Testis (tissue), 2 donors: ENCODE measurements at regions not wholly inside any gene's neighbourhood (a gene's known extent, or its start where the extent isn't known, plus 50 kb on each side); places are given as distances from the start of the nearest gene placed in this dataset.

Source experiments
- DNase-seq: peaks from one replicate; pipeline ENCODE4 v3.0.0-alpha.2; 2019
- H3K27ac ChIP-seq, 2 donors: fragments of 200-600 bp; sonication (generic); one replicate each; pipeline ENCODE4 v1.5.1; 2019
- H3K27me3 ChIP-seq: fragments of 200-600 bp; sonication (generic); one replicate; pipeline ENCODE4 v1.5.1; 2019
- H3K36me3 ChIP-seq: fragments of 200-600 bp; sonication (generic); one replicate; pipeline ENCODE4 v1.5.1; 2017; ENCODE audit warnings: low read depth; ENCODE audit errors: missing control alignments
- H3K4me1 ChIP-seq: fragments of 200-600 bp; sonication (generic); one replicate; pipeline ENCODE4 v1.5.1; 2019
- H3K4me3 ChIP-seq, 2 donors: fragments of 200-600 bp; sonication (generic); one replicate each; pipeline ENCODE4 v1.5.1; 2017 to 2019
- H3K9me3 ChIP-seq: fragments of 200-600 bp; sonication (generic); one replicate; pipeline ENCODE4 v1.5.1; 2017
- CTCF ChIP-seq, 3 experiments: fragments of 450-650 bp in 2 of 3; fragments of 200-600 bp in 1 of 3; sonication (generic) in 1 of 3; IDR thresholded peaks; one replicate each; pipeline ENCODE4 v1.5.1; 2016 to 2019; ENCODE audit warnings: antibody characterized with exemption in 3 of 3, mild to moderate bottlenecking in 2 of 3, moderate library complexity in 1 of 3
- POLR2A ChIP-seq: fragments of 450-650 bp; IDR thresholded peaks from one replicate; pipeline ENCODE4 v1.6.1; 2017; ENCODE audit warnings: antibody characterized with exemption, mild to moderate bottlenecking, moderate library complexity
- WGBS, 2 donors: methylation state at CpG; one replicate each; pipeline ENCODE4 v1.1.5; 2018; 5-methylcytosine and 5-hydroxymethylcytosine counted together
- intact Hi-C: fragments of 100-400 bp; cut with DNase I; formaldehyde crosslinking; loops from one replicate; pipeline ENCODE4 v1.15.1; 2023; ENCODE audit warnings: low total_unique reads

- no peaks in the 10 kb centered on the region for H3K9me3 ChIP-seq
- WGBS, 2 donors, result 90 to 92% methylated on average over 3 of the region's 3 CpGs
- H3K4me3 ChIP-seq, result no peak overlapping the region
- no peak for TF ChIP-seq POLR2A
- TF ChIP-seq CTCF (IDR thresholded peaks at IDR 0.05), result no peak
- no peak overlapping the region for H3K27ac ChIP-seq
- DNase-seq, result no peak
- H3K36me3 ChIP-seq, result no peaks in the 10 kb centered on the region
- no peaks in the 10 kb centered on the region for H3K27me3 ChIP-seq
- H3K4me1 ChIP-seq, result no peaks in the 10 kb centered on the region
- intact Hi-C loops, result no loop called here
Measured at GRCh38 chr20:24257171-24257570, 212.3 kb upstream of the SYNDIG1 start.

GRCh38 chr20:24256307-24256706 is 213.1 kb upstream of the SYNDIG1 start:
- Histone ChIP-seq H3K4me3 (no peak overlapping the region), H3K36me3 (no peaks in the 10 kb centered on the region), H3K9me3 (no peaks in the 10 kb centered on the region), H3K4me1 (no peaks in the 10 kb centered on the region), H3K27ac (no peak overlapping the region), H3K27me3 (no peaks in the 10 kb centered on the region)
- DNase-seq, result no peak
- intact Hi-C loops, result no loop called here
- TF ChIP-seq CTCF (IDR thresholded peaks at IDR 0.05) (no peak), POLR2A (no peak)
- 92% methylated on average over 2 to 9 of the region's 9 CpGs for WGBS, 2 donors

- no peak overlapping the region for H3K4me3 ChIP-seq
- intact Hi-C loops, result no loop called here
- no peaks in the 10 kb centered on the region for H3K36me3 ChIP-seq
- no peaks in the 10 kb centered on the region for H3K9me3 ChIP-seq
- no peak overlapping the region for H3K27ac ChIP-seq
- H3K27me3 ChIP-seq, result no peaks in the 10 kb centered on the region
- no peak for TF ChIP-seq POLR2A
- TF ChIP-seq CTCF (IDR thresholded peaks at IDR 0.05), result no peak
- 84 to 87% methylated on average over 3 of the region's 3 CpGs for WGBS, 2 donors
- no peak for DNase-seq
- no peaks in the 10 kb centered on the region for H3K4me1 ChIP-seq
Measured at GRCh38 chr20:24254480-24254879, 214.9 kb upstream of the SYNDIG1 start.

- no peaks in the 10 kb centered on the region for H3K27me3 ChIP-seq
- no peaks in the 10 kb centered on the region for H3K4me1 ChIP-seq
- 82 to 84% methylated on average over 6 of the region's 6 CpGs for WGBS, 2 donors
- H3K36me3 ChIP-seq, result no peaks in the 10 kb centered on the region
- no peak overlapping the region for H3K27ac ChIP-seq
- no peaks in the 10 kb centered on the region for H3K9me3 ChIP-seq
- TF ChIP-seq CTCF (IDR thresholded peaks at IDR 0.05) (no peak), POLR2A (no peak)
- intact Hi-C loops, result no loop called here
- no peak overlapping the region for H3K4me3 ChIP-seq
- no peak for DNase-seq
Measured at GRCh38 chr20:24253321-24253720, 216.1 kb upstream of the SYNDIG1 start.

GRCh38 chr20:24245094-24245493 is 224.3 kb upstream of the SYNDIG1 start:
- TF ChIP-seq CTCF (IDR thresholded peaks at IDR 0.05), result no peak
- TF ChIP-seq POLR2A, result no peak
- Histone ChIP-seq H3K36me3 (no peaks in the 10 kb centered on the region), H3K4me3 (no peak overlapping the region), H3K27ac (no peak overlapping the region), H3K4me1 (no peaks in the 10 kb centered on the region), H3K27me3 (no peaks in the 10 kb centered on the region), H3K9me3 (no peaks in the 10 kb centered on the region)
- 76 to 84% methylated on average over 2 of the region's 2 CpGs for WGBS, 2 donors
- intact Hi-C loops, result no loop called here
- no peak for DNase-seq
